ENCODE measurements at regions not wholly inside any gene's neighbourhood (a gene's known extent, or its start where the extent isn't known, plus 50 kb on each side); places are given as distances from the start of the nearest gene placed in this dataset.

GRCh38 chr10:44064987-44065787 is 319.7 kb downstream of the CXCL12 start:
- WGBS, 2 donors (ENCODE audit: low coverage in 1 of 2) = 72% methylated on average over 3 of the region's 7 CpGs; no CpG with 5 or more reads in 1 of the 2 donors
- H3K36me3 ChIP-seq = no peaks in the 10 kb centered on the region
- H3K9me3 ChIP-seq = no peaks in the 10 kb centered on the region
- no peak overlapping the region for H3K4me3 ChIP-seq
- TF ChIP-seq POLR2AphosphoS5 (IDR thresholded peaks at IDR 0.05) (no peak), CTCF (IDR thresholded peaks at IDR 0.05) (no peak), EP300 (IDR thresholded peaks at IDR 0.05) (no peak), POLR2A (IDR thresholded peaks at IDR 0.05) (no peak)
- peak overlapping the region in 3 of 4 donors; percentile 54 to 60 (median 58) for H3K27ac ChIP-seq
- ATAC-seq = peak; percentile 21
- no peaks in the 10 kb centered on the region for H3K27me3 ChIP-seq
- peaks cover 6 to 57% (median 21%) of the 10 kb centered on the region in 3 donors for H3K4me1 ChIP-seq

GRCh38 chr10:44064317-44064716 is 320.6 kb downstream of the CXCL12 start:
- no peaks in the 10 kb centered on the region for H3K36me3 ChIP-seq
- TF ChIP-seq EP300 (IDR thresholded peaks at IDR 0.05) = no peak
- no peak for TF ChIP-seq POLR2AphosphoS5 (IDR thresholded peaks at IDR 0.05)
- TF ChIP-seq CTCF (IDR thresholded peaks at IDR 0.05) = no peak
- no peak for TF ChIP-seq POLR2A (IDR thresholded peaks at IDR 0.05)
- H3K9me3 ChIP-seq = no peaks in the 10 kb centered on the region
- no peak for ATAC-seq
- no peaks in the 10 kb centered on the region for H3K27me3 ChIP-seq
- H3K4me3 ChIP-seq = no peak overlapping the region
- WGBS, 2 donors (ENCODE audit: low coverage in 1 of 2) = 87 to 100% methylated on average over 2 to 3 of the region's 8 CpGs
- H3K4me1 ChIP-seq = peaks cover 6 to 48% (median 20%) of the 10 kb centered on the region in 3 donors
- no peak overlapping the region for H3K27ac ChIP-seq

GRCh38 chr10:44063686-44064085 is 321.2 kb downstream of the CXCL12 start:
- no peaks in the 10 kb centered on the region for H3K27me3 ChIP-seq
- H3K4me3 ChIP-seq = no peak overlapping the region
- peaks cover 6 to 42% (median 18%) of the 10 kb centered on the region in 3 donors for H3K4me1 ChIP-seq
- no peaks in the 10 kb centered on the region for H3K9me3 ChIP-seq
- WGBS, 2 donors (ENCODE audit: low coverage in 1 of 2) = 100% methylated on average over 1 of the region's 2 CpGs; no CpG with 5 or more reads in 1 of the 2 donors
- TF ChIP-seq CTCF (IDR thresholded peaks at IDR 0.05) (no peak), EP300 (IDR thresholded peaks at IDR 0.05) (no peak), POLR2AphosphoS5 (IDR thresholded peaks at IDR 0.05) (no peak), POLR2A (IDR thresholded peaks at IDR 0.05) (no peak)
- H3K27ac ChIP-seq = no peak overlapping the region
- no peak for ATAC-seq
- no peaks in the 10 kb centered on the region for H3K36me3 ChIP-seq

- H3K4me1 ChIP-seq = peaks cover 3 to 24% (median 15%) of the 10 kb centered on the region in 3 donors
- no peak overlapping the region for H3K27ac ChIP-seq
- H3K9me3 ChIP-seq = no peaks in the 10 kb centered on the region
- peaks cover 10% of the 10 kb centered on the region for H3K27me3 ChIP-seq
- TF ChIP-seq EP300 (IDR thresholded peaks at IDR 0.05) (no peak), POLR2A (IDR thresholded peaks at IDR 0.05) (no peak), CTCF (IDR thresholded peaks at IDR 0.05) (no peak), POLR2AphosphoS5 (IDR thresholded peaks at IDR 0.05) (no peak)
- ATAC-seq = no peak
- no peak overlapping the region for H3K4me3 ChIP-seq
- 93% methylated on average over 2 of the region's 2 CpGs; no CpG with 5 or more reads in 1 of the 2 donors for WGBS, 2 donors (ENCODE audit: low coverage in 1 of 2)
- no peaks in the 10 kb centered on the region for H3K36me3 ChIP-seq
Measured at GRCh38 chr10:44060719-44061118, 324.2 kb downstream of the CXCL12 start.

- TF ChIP-seq POLR2AphosphoS5 (IDR thresholded peaks at IDR 0.05) = no peak
- 30 to 40% methylated on average over 1 to 2 of the region's 2 CpGs for WGBS, 2 donors (ENCODE audit: low coverage in 1 of 2)
- Histone ChIP-seq H3K27ac (no peak overlapping the region), H3K36me3 (no peaks in the 10 kb centered on the region), H3K4me1 (peaks cover 0 to 19% (median 11%) of the 10 kb centered on the region in 3 donors), H3K27me3 (peaks cover 10% of the 10 kb centered on the region), H3K4me3 (no peak overlapping the region), H3K9me3 (no peaks in the 10 kb centered on the region)
- no peak for ATAC-seq
Measured at GRCh38 chr10:44060221-44060620, 324.7 kb downstream of the CXCL12 start.

Measured in gastroesophageal sphincter (tissue), 4 donors.